CD4-positive, alpha-beta T cell (primary cell): ENCODE measurements at regions not wholly inside any gene's neighbourhood (a gene's known extent, or its start where the extent isn't known, plus 50 kb on each side); places are given as distances from the start of the nearest gene placed in this dataset.

ENCODE experiments used
- ATAC-seq: fragments of 200-7000 bp; cut with Tn5 transposase; one replicate; pipeline ENCODE4 v1.10.0; 2022; ENCODE audit warnings: mild to moderate bottlenecking; ENCODE audit not compliant: poor library complexity
- CTCF ChIA-PET: fragments of 350-600 bp; sonication (Branson Sonifier 250); formaldehyde crosslinking; loops from one replicate; lab custom pipeline; 2021; ENCODE audit warnings: antibody characterized with exemption, inconsistent platforms; lab: Charles Lee
- POLR2A ChIA-PET: fragments of 350-600 bp; sonication (Branson Sonifier 250); formaldehyde crosslinking; loops from one replicate; lab custom pipeline; 2021; ENCODE audit warnings: antibody characterized with exemption, inconsistent platforms; lab: Charles Lee
- DNase-seq, 14 experiments: peaks; one replicate each; pipeline ENCODE4 v3.0.0-alpha.2; 2013 to 2020; ENCODE audit warnings: mixed read lengths in 2 of 14
- H3K27ac ChIP-seq, 2 donors: one replicate each; pipeline versions ENCODE4 v1.5.1 to v1.7.0; 2013; ENCODE audit warnings: low read length in 2 of 2, low read depth in 1 of 2, mild to moderate bottlenecking in 1 of 2
- H3K27me3 ChIP-seq, 2 experiments: 1 replicate in 1 of 2; 2 replicates in 1 of 2; pipeline versions ENCODE4 v1.6.1 to v1.7.0; 2013; ENCODE audit warnings: low read length in 2 of 2, control low read depth in 1 of 2, mild to moderate bottlenecking in 1 of 2, moderate library complexity in 1 of 2; ENCODE audit not compliant: insufficient read depth in 2 of 2, control insufficient read depth in 1 of 2
- H3K36me3 ChIP-seq: one replicate; pipeline ENCODE4 v1.6.1; 2013; ENCODE audit warnings: low read length, control low read depth; ENCODE audit not compliant: insufficient read depth
- H3K4me1 ChIP-seq: one replicate; pipeline ENCODE4 v1.6.1; 2013; ENCODE audit warnings: low read length, control low read depth; ENCODE audit not compliant: insufficient read depth
- H3K4me3 ChIP-seq: one replicate; pipeline ENCODE4 v1.5.1; 2013; ENCODE audit warnings: mild to moderate bottlenecking, low read length, moderate library complexity
- H3K9me3 ChIP-seq, 2 experiments: 1 replicate in 1 of 2; 2 replicates in 1 of 2; pipeline versions ENCODE4 v1.6.1 to v1.7.0; 2013; ENCODE audit warnings: low read length in 2 of 2, mild to moderate bottlenecking in 2 of 2, control low read depth in 1 of 2, moderate library complexity in 1 of 2; ENCODE audit not compliant: control insufficient read depth in 1 of 2, insufficient read depth in 1 of 2
- H3K27ac Mint-ChIP-seq: one replicate; pipeline ENCODE4 v1.8.0; 2020; ENCODE audit warnings: mixed read lengths
- H3K27me3 Mint-ChIP-seq: one replicate; pipeline ENCODE4 v1.8.0; 2021; ENCODE audit warnings: mixed read lengths
- H3K36me3 Mint-ChIP-seq: one replicate; pipeline ENCODE4 v1.8.0; 2021; ENCODE audit warnings: low read depth, mixed read lengths
- H3K4me1 Mint-ChIP-seq: one replicate; pipeline ENCODE4 v1.8.0; 2021; ENCODE audit warnings: low read depth, mixed read lengths
- H3K4me3 Mint-ChIP-seq: one replicate; pipeline ENCODE4 v1.8.0; 2020; ENCODE audit warnings: mild to moderate bottlenecking, mixed read lengths
- H3K9me3 Mint-ChIP-seq: one replicate; pipeline ENCODE4 v1.8.0; 2020; ENCODE audit warnings: mixed read lengths
- intact Hi-C, 2 experiments: fragments of 100-400 bp; cut with DNase I in 1 of 2; cut with micrococcal nuclease in 1 of 2; formaldehyde crosslinking; loops; one replicate each; pipeline versions ENCODE4 v1.15.1 to v1.9.0; 2023 to 2025; cut with DNase I, micrococcal nuclease
- TF ChIP-seq, protein P1 (sequence below): fragments of 200-600 bp; IDR thresholded peaks from one replicate; pipeline ENCODE4 v1.8.0; 2022; ENCODE audit warnings: antibody characterized with exemption, mild to moderate bottlenecking

- Mint-ChIP-seq H3K36me3 (no peaks in the 10 kb centered on the region), H3K27me3 (no peaks in the 10 kb centered on the region), H3K4me3 (no peak overlapping the region), H3K4me1 (no peaks in the 10 kb centered on the region), H3K9me3 (no peaks in the 10 kb centered on the region), H3K27ac (no peak overlapping the region)
- H3K27ac ChIP-seq = no peak overlapping the region
- no peak overlapping the region for H3K4me3 ChIP-seq
- CTCF ChIA-PET = no interaction called here
- POLR2A ChIA-PET = no interaction called here
- intact Hi-C loops = no loop called here
- TF ChIP-seq, protein P1, sequence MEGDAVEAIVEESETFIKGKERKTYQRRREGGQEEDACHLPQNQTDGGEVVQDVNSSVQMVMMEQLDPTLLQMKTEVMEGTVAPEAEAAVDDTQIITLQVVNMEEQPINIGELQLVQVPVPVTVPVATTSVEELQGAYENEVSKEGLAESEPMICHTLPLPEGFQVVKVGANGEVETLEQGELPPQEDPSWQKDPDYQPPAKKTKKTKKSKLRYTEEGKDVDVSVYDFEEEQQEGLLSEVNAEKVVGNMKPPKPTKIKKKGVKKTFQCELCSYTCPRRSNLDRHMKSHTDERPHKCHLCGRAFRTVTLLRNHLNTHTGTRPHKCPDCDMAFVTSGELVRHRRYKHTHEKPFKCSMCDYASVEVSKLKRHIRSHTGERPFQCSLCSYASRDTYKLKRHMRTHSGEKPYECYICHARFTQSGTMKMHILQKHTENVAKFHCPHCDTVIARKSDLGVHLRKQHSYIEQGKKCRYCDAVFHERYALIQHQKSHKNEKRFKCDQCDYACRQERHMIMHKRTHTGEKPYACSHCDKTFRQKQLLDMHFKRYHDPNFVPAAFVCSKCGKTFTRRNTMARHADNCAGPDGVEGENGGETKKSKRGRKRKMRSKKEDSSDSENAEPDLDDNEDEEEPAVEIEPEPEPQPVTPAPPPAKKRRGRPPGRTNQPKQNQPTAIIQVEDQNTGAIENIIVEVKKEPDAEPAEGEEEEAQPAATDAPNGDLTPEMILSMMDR = no peak
- no peaks in the 10 kb centered on the region for H3K4me1 ChIP-seq
- DNase-seq = no peak
- H3K36me3 ChIP-seq = no peaks in the 10 kb centered on the region
- no peak for ATAC-seq
- H3K27me3 ChIP-seq = no peaks in the 10 kb centered on the region
- peaks cover 0 to 7% of the 10 kb centered on the region in 2 experiments for H3K9me3 ChIP-seq
These were observed 223.9 kb upstream of the CWC22 start for GRCh38 chr2:180231015-180231414.

- H3K36me3 Mint-ChIP-seq = no peaks in the 10 kb centered on the region
- DNase-seq (no peak), ATAC-seq (no peak)
- peaks cover 7% of the 10 kb centered on the region for H3K9me3 Mint-ChIP-seq
- Histone ChIP-seq H3K4me3 (no peak overlapping the region), H3K27ac (no peak overlapping the region), H3K27me3 (no peaks in the 10 kb centered on the region), H3K36me3 (no peaks in the 10 kb centered on the region), H3K4me1 (no peaks in the 10 kb centered on the region), H3K9me3 (peaks cover 0 to 7% of the 10 kb centered on the region in 2 experiments)
- intact Hi-C loops = no loop called here
- H3K4me1 Mint-ChIP-seq = no peaks in the 10 kb centered on the region
- CTCF ChIA-PET = interaction anchor here (0.5 kb wide), 1 partner anchor 11 kb away, joined by 5 read pairs; no protein-coding TSS in a partner anchor
- TF ChIP-seq, protein P1 = no peak
- no peak overlapping the region for H3K4me3 Mint-ChIP-seq
- H3K27me3 Mint-ChIP-seq = no peaks in the 10 kb centered on the region
- H3K27ac Mint-ChIP-seq = no peak overlapping the region
- POLR2A ChIA-PET = no interaction called here
These were observed 220.4 kb upstream of the CWC22 start for GRCh38 chr2:180227461-180227860.

DNA sequence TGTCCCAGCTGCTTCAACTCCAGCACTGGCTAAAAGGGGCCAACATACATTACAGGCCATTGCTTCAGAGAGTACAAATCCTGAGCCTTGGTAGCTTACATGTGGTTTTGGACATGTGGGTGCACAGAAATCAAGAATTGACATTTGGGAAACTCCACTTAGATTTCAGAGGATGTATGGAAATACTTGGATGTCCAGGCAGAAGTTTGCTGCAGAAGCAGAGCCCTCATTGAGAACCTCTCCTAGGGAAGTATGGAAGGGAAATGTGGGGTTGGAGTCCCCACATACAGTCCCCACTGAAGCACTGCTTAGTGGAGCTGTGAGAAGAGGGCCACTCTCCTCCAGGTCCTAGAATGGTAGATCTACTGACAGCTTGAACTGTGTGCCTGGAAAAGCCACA lies 218.0 kb upstream of the CWC22 start:
- no peak overlapping the region for H3K4me3 ChIP-seq
- no peaks in the 10 kb centered on the region for H3K4me1 ChIP-seq
- no peaks in the 10 kb centered on the region for H3K9me3 ChIP-seq
- no peak overlapping the region for H3K27ac ChIP-seq
- Mint-ChIP-seq H3K9me3 (peaks cover 7% of the 10 kb centered on the region), H3K36me3 (no peaks in the 10 kb centered on the region), H3K27me3 (no peaks in the 10 kb centered on the region), H3K4me3 (no peak overlapping the region), H3K27ac (no peak overlapping the region), H3K4me1 (no peaks in the 10 kb centered on the region)
- ATAC-seq = no peak
- DNase-seq = no peak
- H3K27me3 ChIP-seq = no peaks in the 10 kb centered on the region
- POLR2A ChIA-PET = no interaction called here
- CTCF ChIA-PET = no interaction called here
- H3K36me3 ChIP-seq = no peaks in the 10 kb centered on the region
- intact Hi-C loops = no loop called here
- TF ChIP-seq, protein P1 = no peak
